ENCODE measurements at regions not wholly inside any gene's neighbourhood (a gene's known extent, or its start where the extent isn't known, plus 50 kb on each side); places are given as distances from the start of the nearest gene placed in this dataset.

- FAIRE-seq: no peak
- DNase-seq (ENCODE audit: low spot score): peak; percentile 16
Observed at GRCh38 chrX:119181491-119181890, 53.9 kb upstream of the KIAA1210 start.

GRCh38 chrX:119186194-119186593 is 49.9 kb upstream of the PGRMC1 start:
- no peak for DNase-seq (ENCODE audit: low spot score)
- FAIRE-seq: no peak
